ELF-1 (cell line): ENCODE measurements at regions not wholly inside any gene's neighbourhood (a gene's known extent, or its start where the extent isn't known, plus 50 kb on each side); places are given as distances from the start of the nearest gene placed in this dataset.

Experiments used
- DNase-seq: peaks from one replicate; pipeline ENCODE4 v3.0.0-alpha.2; 2016; ENCODE audit warnings: low read depth, low spot score

GRCh38 chr3:154059833-154060232 lies 61.4 kb upstream of the ARHGEF26 start:
- DNase-seq: peak; percentile 27

- no peak for DNase-seq
Measured at GRCh38 chr3:154060238-154061000, 60.8 kb upstream of the ARHGEF26 start.

- no peak for DNase-seq
Measured at GRCh38 chr3:154061001-154061370, 60.2 kb upstream of the ARHGEF26 start.

DNA sequence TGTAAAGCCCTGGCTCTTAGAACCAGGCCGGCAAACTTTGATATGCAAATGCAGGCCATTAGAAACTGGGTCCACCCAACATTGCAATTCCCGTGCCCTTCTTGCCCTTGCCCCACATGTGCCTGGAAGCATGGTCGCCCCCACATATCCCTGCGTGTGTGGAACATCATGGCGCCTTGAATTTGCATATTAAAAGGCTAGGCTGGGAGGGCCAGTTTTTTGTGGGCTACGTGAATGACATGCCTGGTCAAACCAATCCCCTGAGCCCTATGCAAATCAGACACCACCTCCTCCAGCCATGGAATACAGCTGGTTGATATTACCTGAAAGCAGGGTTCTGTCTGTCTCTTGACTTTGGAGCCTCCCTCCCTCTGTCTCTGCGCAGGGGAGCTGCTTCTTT lies 58.7 kb upstream of the ARHGEF26 start:
- peak; percentile 27 for DNase-seq

GRCh38 chr3:154071146-154071545 lies 50.0 kb upstream of the ARHGEF26 start:
- DNase-seq: no peak
